Natural killer cell (primary cell): ENCODE measurements at regions not wholly inside any gene's neighbourhood (a gene's known extent, or its start where the extent isn't known, plus 50 kb on each side); places are given as distances from the start of the nearest gene placed in this dataset.

ENCODE experiments used
- ATAC-seq, 3 donors: fragments of 150-1000 bp in 2 of 3; fragments of 200-7000 bp in 1 of 3; cut with Tn5 transposase; 1 replicate in 1 of 3; 2 replicates in 2 of 3; pipeline ENCODE4 v1.10.0; 2021; ENCODE audit warnings: mild to moderate bottlenecking in 2 of 3, moderate library complexity in 2 of 3
- DNase-seq, 2 donors: peaks; one replicate each; pipeline versions ENCODE4 v3.0.0 to v3.0.0-alpha.2; 2013 to 2021; ENCODE audit warnings: mixed read lengths in 1 of 2
- H3K27ac ChIP-seq: one replicate; pipeline ENCODE4 v1.5.1; 2013; ENCODE audit warnings: mild to moderate bottlenecking, low read length
- H3K27me3 ChIP-seq: one replicate; pipeline ENCODE4 v1.6.1; 2013; ENCODE audit warnings: low read length; ENCODE audit not compliant: control insufficient read depth, insufficient read depth
- H3K36me3 ChIP-seq: one replicate; pipeline ENCODE4 v1.6.1; 2013; ENCODE audit warnings: low read length; ENCODE audit not compliant: control insufficient read depth, insufficient read depth
- H3K4me1 ChIP-seq: one replicate; pipeline ENCODE4 v1.6.1; 2013; ENCODE audit warnings: low read length; ENCODE audit not compliant: control insufficient read depth, insufficient read depth
- H3K4me3 ChIP-seq: one replicate; pipeline ENCODE4 v1.5.1; 2013; ENCODE audit warnings: low read length
- H3K9me3 ChIP-seq: one replicate; pipeline ENCODE4 v1.6.1; 2013; ENCODE audit warnings: low read length; ENCODE audit not compliant: control insufficient read depth, insufficient read depth
- H3K27ac Mint-ChIP-seq, 2 donors: one replicate each; pipeline ENCODE4 v1.8.0; 2022; ENCODE audit warnings: mild to moderate bottlenecking in 2 of 2, mixed read lengths in 2 of 2, moderate library complexity in 1 of 2
- H3K27me3 Mint-ChIP-seq, 2 donors: one replicate each; pipeline ENCODE4 v1.8.0; 2022; ENCODE audit warnings: low read depth in 2 of 2, mixed read lengths in 2 of 2
- H3K36me3 Mint-ChIP-seq: one replicate; pipeline ENCODE4 v1.8.0; 2022; ENCODE audit warnings: mixed read lengths
- H3K4me1 Mint-ChIP-seq, 2 donors: one replicate each; pipeline ENCODE4 v1.8.0; 2022; ENCODE audit warnings: mixed read lengths in 2 of 2
- H3K4me3 Mint-ChIP-seq: one replicate; pipeline ENCODE4 v1.8.0; 2022; ENCODE audit warnings: mild to moderate bottlenecking, moderate library complexity, mixed read lengths
- H3K9me3 Mint-ChIP-seq, 2 donors: one replicate each; pipeline ENCODE4 v1.8.0; 2022; ENCODE audit warnings: mixed read lengths in 2 of 2
- WGBS: methylation state at CpG from one replicate; pipeline ENCODE4 v1.1.7; 2013; ENCODE audit warnings: missing lambda C conversion rate; ENCODE audit not compliant: insufficient coverage; 5-methylcytosine and 5-hydroxymethylcytosine counted together
- intact Hi-C: fragments of 100-400 bp; cut with micrococcal nuclease; formaldehyde crosslinking; loops from one replicate; pipeline ENCODE4 v1.14.2; 2022
- TF ChIP-seq, protein P1 (sequence below): fragments of 200-600 bp; IDR thresholded peaks from one replicate; pipeline ENCODE4 v1.8.0; 2022; ENCODE audit warnings: antibody characterized with exemption

GRCh38 chr2:41924709-41925408 lies 123.0 kb upstream of the PKDCC start:
- H3K27me3 ChIP-seq: no peaks in the 10 kb centered on the region
- no peaks in the 10 kb centered on the region for H3K4me1 Mint-ChIP-seq
- no peak overlapping the region for H3K4me3 ChIP-seq
- H3K4me1 ChIP-seq: no peaks in the 10 kb centered on the region
- H3K9me3 ChIP-seq: no peaks in the 10 kb centered on the region
- ATAC-seq (no peak), DNase-seq (no peak)
- H3K36me3 Mint-ChIP-seq: no peaks in the 10 kb centered on the region
- intact Hi-C loops: no loop called here
- H3K36me3 ChIP-seq: no peaks in the 10 kb centered on the region
- no peak overlapping the region for H3K4me3 Mint-ChIP-seq
- TF ChIP-seq, protein P1, sequence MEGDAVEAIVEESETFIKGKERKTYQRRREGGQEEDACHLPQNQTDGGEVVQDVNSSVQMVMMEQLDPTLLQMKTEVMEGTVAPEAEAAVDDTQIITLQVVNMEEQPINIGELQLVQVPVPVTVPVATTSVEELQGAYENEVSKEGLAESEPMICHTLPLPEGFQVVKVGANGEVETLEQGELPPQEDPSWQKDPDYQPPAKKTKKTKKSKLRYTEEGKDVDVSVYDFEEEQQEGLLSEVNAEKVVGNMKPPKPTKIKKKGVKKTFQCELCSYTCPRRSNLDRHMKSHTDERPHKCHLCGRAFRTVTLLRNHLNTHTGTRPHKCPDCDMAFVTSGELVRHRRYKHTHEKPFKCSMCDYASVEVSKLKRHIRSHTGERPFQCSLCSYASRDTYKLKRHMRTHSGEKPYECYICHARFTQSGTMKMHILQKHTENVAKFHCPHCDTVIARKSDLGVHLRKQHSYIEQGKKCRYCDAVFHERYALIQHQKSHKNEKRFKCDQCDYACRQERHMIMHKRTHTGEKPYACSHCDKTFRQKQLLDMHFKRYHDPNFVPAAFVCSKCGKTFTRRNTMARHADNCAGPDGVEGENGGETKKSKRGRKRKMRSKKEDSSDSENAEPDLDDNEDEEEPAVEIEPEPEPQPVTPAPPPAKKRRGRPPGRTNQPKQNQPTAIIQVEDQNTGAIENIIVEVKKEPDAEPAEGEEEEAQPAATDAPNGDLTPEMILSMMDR: no peak
- no peaks in the 10 kb centered on the region for H3K9me3 Mint-ChIP-seq
- 71% methylated on average over 4 of the region's 4 CpGs for WGBS
- H3K27ac Mint-ChIP-seq: no peak overlapping the region
- H3K27ac ChIP-seq: no peak overlapping the region
- H3K27me3 Mint-ChIP-seq: peaks cover 3 to 20% of the 10 kb centered on the region in 2 donors

DNA sequence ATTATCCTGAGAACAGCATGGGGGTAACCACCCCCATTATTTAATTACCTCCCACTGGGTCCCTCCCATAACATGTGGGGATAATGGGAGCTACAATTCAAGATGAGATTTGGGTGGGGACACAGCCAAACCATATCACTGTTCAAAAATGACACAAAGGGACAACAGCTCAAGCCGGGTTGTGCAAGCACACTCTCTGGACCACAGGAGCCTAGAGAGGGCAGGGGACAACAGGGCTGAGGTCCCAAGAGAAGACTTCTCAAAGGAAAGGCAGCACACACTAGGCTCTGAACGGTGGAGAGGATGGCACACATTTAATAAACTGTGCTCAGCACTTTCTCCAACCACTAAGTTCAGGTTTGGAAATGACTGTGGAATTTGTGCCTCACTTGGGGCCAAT lies 122.1 kb upstream of the PKDCC start:
- H3K27ac Mint-ChIP-seq: no peak overlapping the region
- no peaks in the 10 kb centered on the region for H3K9me3 Mint-ChIP-seq
- no peak overlapping the region for H3K4me3 Mint-ChIP-seq
- H3K4me3 ChIP-seq: no peak overlapping the region
- intact Hi-C loops: no loop called here
- no peak overlapping the region for H3K27ac ChIP-seq
- no peaks in the 10 kb centered on the region for H3K36me3 ChIP-seq
- no peaks in the 10 kb centered on the region for H3K9me3 ChIP-seq
- H3K36me3 Mint-ChIP-seq: no peaks in the 10 kb centered on the region
- 90% methylated on average over 2 of the region's 2 CpGs for WGBS
- no peaks in the 10 kb centered on the region for H3K27me3 ChIP-seq
- no peaks in the 10 kb centered on the region for H3K4me1 Mint-ChIP-seq
- no peak for DNase-seq
- TF ChIP-seq, protein P1: no peak
- no peak for ATAC-seq
- H3K27me3 Mint-ChIP-seq: peaks cover 3 to 19% of the 10 kb centered on the region in 2 donors
- H3K4me1 ChIP-seq: no peaks in the 10 kb centered on the region

DNA sequence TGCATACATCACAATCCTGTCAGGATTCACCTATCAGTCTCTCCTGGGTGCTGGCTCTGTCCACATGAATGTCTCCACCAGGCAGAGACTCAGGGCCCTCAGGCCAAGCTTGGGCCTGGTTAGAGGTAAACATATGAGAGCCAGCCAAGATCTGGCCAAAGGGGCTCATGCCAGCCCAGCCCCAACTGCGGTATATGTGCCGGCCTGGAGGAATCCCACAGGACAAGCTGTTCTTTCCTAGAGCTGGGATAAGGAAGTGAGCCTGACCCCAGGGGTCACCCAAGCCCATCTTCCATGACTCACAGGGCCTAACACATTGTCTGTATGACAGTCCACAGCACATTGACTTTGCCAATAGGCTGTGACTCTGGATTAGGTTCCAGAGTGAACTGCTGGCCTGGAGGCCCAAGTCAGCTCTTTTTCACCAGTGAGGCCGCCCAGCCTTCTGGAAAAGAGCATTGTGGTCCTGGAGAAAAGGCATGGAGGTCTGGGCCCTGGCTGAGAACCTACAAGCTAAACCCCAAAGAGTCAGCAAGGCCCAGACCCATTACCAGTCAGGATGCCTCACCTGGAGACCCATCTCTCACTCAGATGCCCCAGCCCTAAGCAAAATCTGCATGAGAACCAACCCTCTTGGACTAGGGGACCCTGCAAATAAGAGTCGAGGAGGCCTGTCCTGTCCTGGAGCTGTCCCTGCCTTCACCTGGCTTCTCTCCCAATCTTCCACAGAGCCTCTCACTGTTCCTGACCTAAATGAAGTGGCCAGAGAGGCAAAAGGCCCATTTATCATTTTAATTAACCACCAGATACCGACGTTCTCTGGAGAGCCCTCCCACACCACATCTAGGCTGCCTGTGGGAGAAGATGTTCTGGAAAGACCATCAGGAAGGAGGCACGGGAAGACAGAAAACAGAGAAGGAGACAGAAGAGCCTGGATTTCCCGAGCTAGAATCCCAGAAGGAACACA lies 120.9 kb upstream of the PKDCC start:
- no peak overlapping the region for H3K27ac ChIP-seq
- DNase-seq: no peak

More for the DNA sequence above, 120.9 kb upstream of the PKDCC start:
- Histone ChIP-seq H3K36me3 (no peaks in the 10 kb centered on the region), H3K4me3 (no peak overlapping the region), H3K9me3 (no peaks in the 10 kb centered on the region), H3K4me1 (no peaks in the 10 kb centered on the region), H3K27me3 (no peaks in the 10 kb centered on the region)
- Mint-ChIP-seq H3K27me3 (peaks cover 7 to 17% of the 10 kb centered on the region in 2 donors), H3K4me1 (no peaks in the 10 kb centered on the region), H3K9me3 (no peaks in the 10 kb centered on the region), H3K27ac (no peak overlapping the region), H3K4me3 (no peak overlapping the region), H3K36me3 (no peaks in the 10 kb centered on the region)
- no peak for ATAC-seq
- TF ChIP-seq, protein P1: no peak
- WGBS: 87% methylated on average over 8 of the region's 8 CpGs
- intact Hi-C loops: no loop called here
